Activated CD4-positive, alpha-beta T cell treated with anti-CD3 and anti-CD28 coated beads, Interleukin-2, Interleukin-6, amounts not matched to agents 100 ng/mL and 50 ng/mL, durations not matched to agents 16 hours and 8 hours (primary cell): ENCODE measurements at regions not wholly inside any gene's neighbourhood (a gene's known extent, or its start where the extent isn't known, plus 50 kb on each side); places are given as distances from the start of the nearest gene placed in this dataset.

Experiments
- DNase-seq: peaks from one replicate; pipeline ENCODE4 v3.0.0-alpha.2; 2020

GRCh38 chr20:60970601-60971000 is 281.5 kb upstream of the CDH4 start:
- no peak for DNase-seq

GRCh38 chr20:60974022-60974421 is 278.0 kb upstream of the CDH4 start:
- DNase-seq: no peak

GRCh38 chr20:60974441-60974945 is 277.6 kb upstream of the CDH4 start:
- no peak for DNase-seq

GRCh38 chr20:60976139-60976538 is 275.9 kb upstream of the CDH4 start:
- DNase-seq: no peak

GRCh38 chr20:60976913-60977312 is 275.1 kb upstream of the CDH4 start:
- no peak for DNase-seq

- DNase-seq: no peak
These were observed 274.2 kb upstream of the CDH4 start for GRCh38 chr20:60977901-60978300.

- no peak for DNase-seq
These were observed 267.4 kb upstream of the CDH4 start for GRCh38 chr20:60984666-60985065.

GRCh38 chr20:60986506-60987156 is 265.4 kb upstream of the CDH4 start:
- DNase-seq: no peak

GRCh38 chr20:60990061-60990460 is 262.0 kb upstream of the CDH4 start:
- DNase-seq: no peak

GRCh38 chr20:60990643-60991042 is 261.4 kb upstream of the CDH4 start:
- no peak for DNase-seq

- DNase-seq: no peak
These were observed 258.5 kb upstream of the CDH4 start for GRCh38 chr20:60993433-60994044.

- no peak for DNase-seq
These were observed 252.8 kb upstream of the CDH4 start for GRCh38 chr20:60999250-60999649.

GRCh38 chr20:61002090-61002489 is 250.0 kb upstream of the CDH4 start:
- no peak for DNase-seq

GRCh38 chr20:61014491-61014890 is 237.6 kb upstream of the CDH4 start:
- no peak for DNase-seq

GRCh38 chr20:61015602-61016001 is 236.5 kb upstream of the CDH4 start:
- DNase-seq: no peak

GRCh38 chr20:61019322-61019721 is 232.7 kb upstream of the CDH4 start:
- no peak for DNase-seq

- no peak for DNase-seq
These were observed 228.4 kb upstream of the CDH4 start for GRCh38 chr20:61023612-61024011.

GRCh38 chr20:61024390-61024789 is 227.7 kb upstream of the CDH4 start:
- no peak for DNase-seq

- no peak for DNase-seq
These were observed 226.5 kb upstream of the CDH4 start for GRCh38 chr20:61025536-61025935.

- DNase-seq: no peak
These were observed 225.9 kb upstream of the CDH4 start for GRCh38 chr20:61026173-61026572.

- DNase-seq: no peak
These were observed 225.3 kb upstream of the CDH4 start for GRCh38 chr20:61026731-61027130.

- DNase-seq: no peak
These were observed 224.8 kb upstream of the CDH4 start for GRCh38 chr20:61027218-61027617.

GRCh38 chr20:61030130-61030529 is 221.9 kb upstream of the CDH4 start:
- no peak for DNase-seq

- DNase-seq: no peak
These were observed 220.8 kb upstream of the CDH4 start for GRCh38 chr20:61031101-61031830.
